Tibial nerve (tissue), 4 donors: ENCODE measurements at regions not wholly inside any gene's neighbourhood (a gene's known extent, or its start where the extent isn't known, plus 50 kb on each side); places are given as distances from the start of the nearest gene placed in this dataset.

Source experiments
- CTCF ChIP-seq, 5 experiments: fragments of 200-600 bp in 3 of 5; fragments of 450-650 bp in 2 of 5; sonication (generic) in 3 of 5; IDR thresholded peaks; one replicate each; pipeline ENCODE4 v1.5.1; 2016 to 2019; ENCODE audit warnings: antibody characterized with exemption in 5 of 5, mild to moderate bottlenecking in 3 of 5, moderate library complexity in 2 of 5
- EP300 ChIP-seq, 2 donors: sonication (generic); formaldehyde crosslinking; IDR thresholded peaks; one replicate each; pipeline ENCODE4 v1.6.1; 2017; ENCODE audit warnings: antibody characterized with exemption in 2 of 2, mild to moderate bottlenecking in 1 of 2
- POLR2A ChIP-seq, 2 donors: fragments of 450-650 bp; IDR thresholded peaks; one replicate each; pipeline ENCODE4 v1.6.1; 2017; ENCODE audit warnings: antibody characterized with exemption in 2 of 2, mild to moderate bottlenecking in 2 of 2, moderate library complexity in 2 of 2

DNA sequence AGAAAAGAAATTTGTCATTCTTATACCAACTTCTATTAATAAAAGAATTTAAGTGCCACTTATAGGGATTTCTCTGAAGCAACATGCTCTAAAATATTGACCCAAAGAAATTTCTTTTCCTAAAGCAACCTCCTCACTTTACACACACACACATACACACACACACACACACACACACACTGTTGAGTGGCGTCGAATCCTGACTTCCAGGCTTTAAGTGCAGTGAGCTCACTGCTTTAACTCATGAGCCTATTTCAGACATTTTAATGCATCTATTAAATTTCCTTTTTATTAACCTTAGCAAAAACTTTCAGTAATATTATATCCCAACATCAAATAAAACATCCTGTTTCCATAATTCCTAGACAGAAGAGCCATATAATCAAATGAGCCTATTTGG is 229.1 kb upstream of the ACVR2A start:
- TF ChIP-seq CTCF (IDR thresholded peaks at IDR 0.05), result no peak
- no peak for TF ChIP-seq POLR2A (IDR thresholded peaks at IDR 0.05)
- TF ChIP-seq EP300 (IDR thresholded peaks at IDR 0.05), result no peak
